Mucosa of descending colon (tissue), 3 donors: ENCODE measurements at regions not wholly inside any gene's neighbourhood (a gene's known extent, or its start where the extent isn't known, plus 50 kb on each side); places are given as distances from the start of the nearest gene placed in this dataset.

Experiments used
- ATAC-seq: fragments of 200-7000 bp; cut with Tn5 transposase; one replicate; pipeline ENCODE4 v1.9.1; 2020; ENCODE audit warnings: mild to moderate bottlenecking, moderate library complexity
- DNase-seq, 3 donors: peaks; one replicate each; pipeline ENCODE4 v3.0.0-alpha.2; 2020
- H3K36me3 ChIP-seq: fragments of 200-600 bp; one replicate; pipeline ENCODE4 v1.8.0; 2021; ENCODE audit warnings: low read depth, mild to moderate bottlenecking
- H3K4me1 ChIP-seq: fragments of 200-600 bp; one replicate; pipeline ENCODE4 v1.8.0; 2021; ENCODE audit warnings: low read depth, mild to moderate bottlenecking
- H3K4me3 ChIP-seq: fragments of 200-600 bp; one replicate; pipeline ENCODE4 v1.8.0; 2021; ENCODE audit warnings: mild to moderate bottlenecking
- H3K9me3 ChIP-seq: fragments of 200-600 bp; one replicate; pipeline ENCODE4 v1.8.0; 2021; ENCODE audit warnings: mild to moderate bottlenecking
- CTCF ChIP-seq: fragments of 200-600 bp; IDR thresholded peaks from one replicate; pipeline ENCODE4 v1.8.0; 2022; ENCODE audit warnings: antibody characterized with exemption, mild to moderate bottlenecking
- intact Hi-C, 2 donors: fragments of 100-400 bp; cut with DNase I in 1 of 2; cut with micrococcal nuclease in 1 of 2; formaldehyde crosslinking; loops; one replicate each; pipeline versions ENCODE4 v1.11.0 to v1.11.1; 2022; cut with DNase I, micrococcal nuclease
- donor health status: DM: no; HTN: no; CAD: no; lungs with moderate emphysema.
- donor health status: DM: no; HTN: no; CAD: no.
- donor health status: DM: no; HTN: yes; CAD: no.

GRCh38 chrX:45435481-45435880 lies 234.8 kb upstream of the DIPK2B start:
- intact Hi-C loops = no loop called here
- ATAC-seq (no peak), DNase-seq (no peak)
- Histone ChIP-seq H3K9me3 (no peaks in the 10 kb centered on the region), H3K4me3 (no peak overlapping the region), H3K36me3 (no peaks in the 10 kb centered on the region), H3K4me1 (no peaks in the 10 kb centered on the region)
- no peak for TF ChIP-seq CTCF

GRCh38 chrX:45434231-45434630 lies 233.6 kb upstream of the DIPK2B start:
- intact Hi-C loops = no loop called here
- no peaks in the 10 kb centered on the region for H3K36me3 ChIP-seq
- ATAC-seq (no peak), DNase-seq (no peak)
- H3K4me1 ChIP-seq = no peaks in the 10 kb centered on the region
- H3K4me3 ChIP-seq = no peak overlapping the region
- H3K9me3 ChIP-seq = no peaks in the 10 kb centered on the region
- TF ChIP-seq CTCF = no peak

- Histone ChIP-seq H3K36me3 (no peaks in the 10 kb centered on the region), H3K9me3 (no peaks in the 10 kb centered on the region), H3K4me1 (no peaks in the 10 kb centered on the region), H3K4me3 (no peak overlapping the region)
- ATAC-seq (no peak), DNase-seq (no peak)
- intact Hi-C loops = no loop called here
- no peak for TF ChIP-seq CTCF
Observed at GRCh38 chrX:45428831-45429230, 228.2 kb upstream of the DIPK2B start.

GRCh38 chrX:45424326-45424725 lies 223.7 kb upstream of the DIPK2B start:
- H3K9me3 ChIP-seq = no peaks in the 10 kb centered on the region
- no peak overlapping the region for H3K4me3 ChIP-seq
- intact Hi-C loops = no loop called here
- no peaks in the 10 kb centered on the region for H3K4me1 ChIP-seq
- ATAC-seq (no peak), DNase-seq (no peak)
- no peaks in the 10 kb centered on the region for H3K36me3 ChIP-seq
- TF ChIP-seq CTCF = no peak

- Histone ChIP-seq H3K4me3 (no peak overlapping the region), H3K9me3 (no peaks in the 10 kb centered on the region), H3K36me3 (no peaks in the 10 kb centered on the region), H3K4me1 (no peaks in the 10 kb centered on the region)
- TF ChIP-seq CTCF = no peak
- DNase-seq (no peak), ATAC-seq (no peak)
- intact Hi-C loops = no loop called here
Observed at GRCh38 chrX:45422216-45422925, 221.7 kb upstream of the DIPK2B start.

GRCh38 chrX:45421806-45422205 lies 221.1 kb upstream of the DIPK2B start:
- TF ChIP-seq CTCF = no peak
- DNase-seq (no peak), ATAC-seq (no peak)
- no peaks in the 10 kb centered on the region for H3K4me1 ChIP-seq
- no peak overlapping the region for H3K4me3 ChIP-seq
- intact Hi-C loops = no loop called here
- H3K9me3 ChIP-seq = no peaks in the 10 kb centered on the region
- H3K36me3 ChIP-seq = no peaks in the 10 kb centered on the region
